Fibroblast of mammary gland (primary cell): ENCODE measurements at regions not wholly inside any gene's neighbourhood (a gene's known extent, or its start where the extent isn't known, plus 50 kb on each side); places are given as distances from the start of the nearest gene placed in this dataset.

Experiments
- DNase-seq: peaks from one replicate; pipeline ENCODE4 v3.0.0-alpha.2; 2010; ENCODE audit warnings: low read depth
- H3K4me3 ChIP-seq: 2 replicates; pipeline ENCODE4 v1.5.1; 2011; ENCODE audit warnings: low read depth, mild to moderate bottlenecking, low read length, moderate library complexity; ENCODE audit not compliant: control insufficient read depth
- TF ChIP-seq, protein P1 (sequence below): conservative IDR thresholded peaks from 2 replicates; pipeline ENCODE4 v1.5.1; 2011; ENCODE audit warnings: low read depth, low read length, inconsistent platforms; ENCODE audit not compliant: control insufficient read depth, insufficient read depth

DNA sequence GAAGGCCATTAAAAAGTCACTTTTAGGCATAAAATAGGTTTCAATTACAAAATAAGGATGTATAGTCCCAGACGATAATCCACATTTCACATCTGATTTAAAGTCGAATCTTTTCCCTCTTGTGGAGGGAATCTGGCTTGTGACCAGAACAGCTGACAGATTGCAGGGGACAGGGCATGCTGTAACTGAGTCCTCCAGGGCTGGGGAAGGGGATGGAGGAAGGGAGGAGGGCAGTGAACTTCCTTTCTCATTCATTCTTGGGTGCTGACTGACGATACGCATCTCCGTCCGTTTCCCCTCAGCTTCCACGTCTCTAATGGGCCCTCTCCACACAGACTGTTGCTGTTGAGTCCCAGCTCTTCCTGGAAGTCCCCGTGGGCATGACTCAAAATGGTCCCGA lies 108.1 kb upstream of the CSF3R start:
- no peak for DNase-seq

GRCh38 chr1:36590264-36590663 lies 107.6 kb upstream of the CSF3R start:
- H3K4me3 ChIP-seq: no peak overlapping the region
- no peak for DNase-seq
- TF ChIP-seq, protein P1, sequence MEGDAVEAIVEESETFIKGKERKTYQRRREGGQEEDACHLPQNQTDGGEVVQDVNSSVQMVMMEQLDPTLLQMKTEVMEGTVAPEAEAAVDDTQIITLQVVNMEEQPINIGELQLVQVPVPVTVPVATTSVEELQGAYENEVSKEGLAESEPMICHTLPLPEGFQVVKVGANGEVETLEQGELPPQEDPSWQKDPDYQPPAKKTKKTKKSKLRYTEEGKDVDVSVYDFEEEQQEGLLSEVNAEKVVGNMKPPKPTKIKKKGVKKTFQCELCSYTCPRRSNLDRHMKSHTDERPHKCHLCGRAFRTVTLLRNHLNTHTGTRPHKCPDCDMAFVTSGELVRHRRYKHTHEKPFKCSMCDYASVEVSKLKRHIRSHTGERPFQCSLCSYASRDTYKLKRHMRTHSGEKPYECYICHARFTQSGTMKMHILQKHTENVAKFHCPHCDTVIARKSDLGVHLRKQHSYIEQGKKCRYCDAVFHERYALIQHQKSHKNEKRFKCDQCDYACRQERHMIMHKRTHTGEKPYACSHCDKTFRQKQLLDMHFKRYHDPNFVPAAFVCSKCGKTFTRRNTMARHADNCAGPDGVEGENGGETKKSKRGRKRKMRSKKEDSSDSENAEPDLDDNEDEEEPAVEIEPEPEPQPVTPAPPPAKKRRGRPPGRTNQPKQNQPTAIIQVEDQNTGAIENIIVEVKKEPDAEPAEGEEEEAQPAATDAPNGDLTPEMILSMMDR: no peak

More for the DNA sequence above, 108.1 kb upstream of the CSF3R start:
- TF ChIP-seq, protein P1: no peak
- no peak overlapping the region for H3K4me3 ChIP-seq

DNA sequence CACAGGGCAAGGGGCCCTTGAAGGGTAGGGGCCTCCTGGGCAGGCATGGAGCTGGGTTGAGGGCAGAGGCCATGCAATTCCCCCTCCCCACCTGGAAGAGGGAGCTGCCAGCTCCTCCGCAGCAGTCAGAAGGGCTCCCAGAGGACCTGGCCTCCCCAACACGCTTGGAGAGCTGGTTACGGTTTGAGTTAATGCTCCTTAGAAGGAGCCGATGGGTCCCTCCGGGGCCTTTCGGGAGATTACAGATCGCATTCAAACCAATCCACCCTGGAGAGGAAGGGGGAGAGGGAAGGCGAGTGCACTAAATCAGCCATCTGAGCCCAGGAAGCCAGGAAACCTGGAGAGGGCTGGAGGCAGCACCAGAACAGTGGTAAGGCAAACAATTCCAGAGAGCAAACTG lies 106.3 kb upstream of the CSF3R start:
- TF ChIP-seq, protein P1: no peak
- no peak overlapping the region for H3K4me3 ChIP-seq

DNA sequence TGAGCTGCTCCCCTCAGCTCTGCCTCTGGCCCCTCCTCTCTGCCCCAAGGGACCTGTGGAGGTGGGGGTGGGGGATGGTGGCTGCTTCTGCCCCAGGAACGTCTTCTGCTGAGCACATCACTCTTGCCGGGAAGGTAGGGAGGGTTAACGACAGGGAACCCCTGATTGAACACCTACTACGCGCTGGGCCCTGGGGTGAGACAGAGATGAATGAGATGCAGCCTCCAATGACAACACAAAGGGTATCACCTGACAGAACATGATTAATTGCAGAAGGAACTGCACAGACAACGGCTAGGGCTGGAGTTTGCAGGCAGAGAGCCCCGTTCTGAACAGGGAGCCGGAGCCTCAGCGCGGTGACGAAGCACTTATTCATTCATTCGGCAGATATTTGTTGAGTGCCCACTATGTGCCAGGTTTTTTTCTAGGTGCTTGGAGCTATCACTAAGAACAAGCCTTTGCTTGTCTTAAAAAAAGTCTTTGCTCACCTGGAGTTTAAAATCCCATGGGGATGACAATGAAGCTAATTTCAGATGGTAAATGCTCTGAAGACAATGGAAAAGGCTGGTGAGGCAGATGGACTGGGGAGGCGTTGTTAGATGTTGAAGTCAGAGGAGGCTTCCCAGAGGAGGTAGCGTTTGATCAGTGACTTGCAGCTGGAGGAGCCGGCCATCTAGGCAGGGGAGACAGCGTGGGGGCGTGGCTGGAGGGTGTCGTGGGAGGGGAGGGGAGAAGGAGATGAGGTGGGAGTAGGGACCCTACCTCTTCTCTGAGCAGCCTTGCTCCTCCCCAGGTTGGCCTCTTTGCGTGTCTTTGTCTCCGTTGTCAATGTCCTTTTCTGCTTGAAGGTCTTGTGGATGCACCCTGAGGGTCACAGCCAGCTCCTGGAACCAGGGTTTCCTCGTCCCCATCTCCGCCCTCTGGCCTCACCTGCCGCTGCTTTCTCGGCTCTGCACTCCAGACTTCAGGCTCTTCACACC lies 103.1 kb upstream of the CSF3R start:
- TF ChIP-seq, protein P1: no peak
- DNase-seq: no peak
- no peak overlapping the region for H3K4me3 ChIP-seq

More for the DNA sequence above, 106.3 kb upstream of the CSF3R start:
- no peak for DNase-seq

GRCh38 chr1:36584874-36585453 lies 102.3 kb upstream of the CSF3R start:
- DNase-seq: no peak
- H3K4me3 ChIP-seq: no peak overlapping the region
- TF ChIP-seq, protein P1: no peak

GRCh38 chr1:36583980-36584782 lies 101.5 kb upstream of the CSF3R start:
- no peak overlapping the region for H3K4me3 ChIP-seq
- TF ChIP-seq, protein P1: no peak
- no peak for DNase-seq
